ENCODE measurements at regions not wholly inside any gene's neighbourhood (a gene's known extent, or its start where the extent isn't known, plus 50 kb on each side); places are given as distances from the start of the nearest gene placed in this dataset.

DNA sequence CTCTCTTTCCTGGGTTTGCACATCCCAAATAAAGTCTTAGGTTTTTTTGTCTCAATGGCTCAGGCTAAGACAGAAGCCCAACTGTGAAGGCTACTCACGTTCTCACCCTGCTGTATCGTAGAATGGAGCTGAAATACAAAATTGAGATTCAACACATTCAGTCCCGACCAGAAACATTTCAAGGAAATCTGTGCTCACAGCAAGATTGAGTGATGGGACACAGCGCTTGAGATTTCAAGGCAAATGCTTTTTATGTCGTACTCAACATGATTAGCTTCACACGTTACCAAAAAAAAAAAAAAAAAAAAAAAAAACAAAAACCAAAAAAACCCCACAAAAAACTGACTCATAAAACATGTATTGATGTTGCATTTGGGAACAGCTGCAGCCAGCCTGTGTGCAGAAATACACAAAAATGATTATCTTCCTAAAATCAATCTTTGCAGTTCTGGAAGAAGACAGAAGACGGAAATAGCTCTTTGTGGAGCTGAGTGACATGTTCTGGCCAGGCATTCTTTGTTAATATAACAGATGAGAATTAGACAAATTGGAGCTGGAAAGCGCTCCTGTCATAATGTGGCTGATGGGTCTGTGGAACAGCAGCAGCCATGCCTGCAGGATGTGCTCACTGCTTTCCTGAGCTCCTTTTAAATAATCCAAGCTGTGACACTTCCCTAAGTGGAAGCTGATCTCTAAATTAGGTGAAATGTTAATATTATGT lies 453.2 kb downstream of the LPIN1 start:
- DNase-seq (ENCODE audit: low read depth): no peak
- H3K4me3 ChIP-seq (ENCODE audit: low read depth, low read length): no peak overlapping the region
- TF ChIP-seq, protein P1, sequence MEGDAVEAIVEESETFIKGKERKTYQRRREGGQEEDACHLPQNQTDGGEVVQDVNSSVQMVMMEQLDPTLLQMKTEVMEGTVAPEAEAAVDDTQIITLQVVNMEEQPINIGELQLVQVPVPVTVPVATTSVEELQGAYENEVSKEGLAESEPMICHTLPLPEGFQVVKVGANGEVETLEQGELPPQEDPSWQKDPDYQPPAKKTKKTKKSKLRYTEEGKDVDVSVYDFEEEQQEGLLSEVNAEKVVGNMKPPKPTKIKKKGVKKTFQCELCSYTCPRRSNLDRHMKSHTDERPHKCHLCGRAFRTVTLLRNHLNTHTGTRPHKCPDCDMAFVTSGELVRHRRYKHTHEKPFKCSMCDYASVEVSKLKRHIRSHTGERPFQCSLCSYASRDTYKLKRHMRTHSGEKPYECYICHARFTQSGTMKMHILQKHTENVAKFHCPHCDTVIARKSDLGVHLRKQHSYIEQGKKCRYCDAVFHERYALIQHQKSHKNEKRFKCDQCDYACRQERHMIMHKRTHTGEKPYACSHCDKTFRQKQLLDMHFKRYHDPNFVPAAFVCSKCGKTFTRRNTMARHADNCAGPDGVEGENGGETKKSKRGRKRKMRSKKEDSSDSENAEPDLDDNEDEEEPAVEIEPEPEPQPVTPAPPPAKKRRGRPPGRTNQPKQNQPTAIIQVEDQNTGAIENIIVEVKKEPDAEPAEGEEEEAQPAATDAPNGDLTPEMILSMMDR (conservative IDR thresholded peaks at IDR 0.05; ENCODE audit: low read depth, low read length): no peak

DNA sequence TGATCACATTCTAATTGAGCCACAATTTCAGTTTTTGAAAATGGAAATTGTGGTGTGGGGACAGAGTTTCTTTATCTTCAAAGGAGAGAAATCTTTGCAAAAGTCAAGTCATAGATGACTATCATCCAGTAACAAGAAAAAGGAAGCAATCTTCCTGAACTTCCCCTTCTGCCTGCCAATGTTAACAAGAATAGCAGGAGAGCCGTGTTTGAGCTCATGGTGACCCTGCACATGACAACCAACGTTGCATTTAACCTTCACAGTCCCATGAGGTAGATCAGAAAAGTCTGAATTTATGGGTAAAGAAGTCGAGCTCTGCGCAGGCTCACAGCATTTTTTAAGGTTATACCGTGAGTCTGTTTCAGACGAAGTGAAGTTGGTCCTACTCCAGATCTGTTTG lies 454.9 kb downstream of the LPIN1 start:
- TF ChIP-seq, protein P1 (conservative IDR thresholded peaks at IDR 0.05; ENCODE audit: low read depth, low read length): no peak

DNA sequence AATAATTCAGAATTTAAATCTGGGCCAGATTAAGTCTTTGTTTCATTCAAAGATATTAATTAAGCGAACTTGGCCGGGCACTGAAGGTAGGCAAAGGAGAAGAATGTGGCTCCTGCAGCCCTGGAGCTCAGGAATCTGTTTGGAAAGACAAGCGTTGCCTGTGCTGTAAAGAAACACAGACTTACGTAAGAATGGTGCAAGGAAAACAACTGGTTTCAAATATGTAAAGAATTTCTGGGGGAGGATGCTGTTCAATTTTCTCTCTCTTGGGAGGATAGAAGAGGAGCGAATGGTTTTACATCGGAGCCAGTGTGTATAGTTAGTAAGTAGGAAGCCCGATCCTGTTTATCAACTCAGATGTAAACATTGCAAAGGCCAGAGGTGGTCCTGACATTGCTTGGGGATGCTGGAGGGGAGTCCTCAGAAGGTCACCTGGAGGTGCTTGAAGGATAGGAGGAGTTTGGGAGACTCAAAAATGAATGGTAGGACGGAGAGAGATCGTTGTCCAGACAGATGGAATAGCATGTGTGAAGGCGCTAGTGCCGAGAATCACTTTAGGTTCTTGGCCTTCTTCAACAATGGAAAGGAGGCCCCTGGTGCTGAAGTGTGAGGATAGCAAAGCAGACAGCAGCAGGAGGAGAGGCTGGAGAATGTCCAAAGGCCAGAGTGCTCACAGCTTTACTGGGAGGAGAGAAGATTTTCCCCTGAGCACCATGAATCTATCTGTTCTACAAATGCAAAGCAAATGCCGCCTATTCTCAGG lies 456.1 kb downstream of the LPIN1 start:
- H3K4me3 ChIP-seq (ENCODE audit: low read depth, low read length): no peak overlapping the region
- no peak for DNase-seq (ENCODE audit: low read depth)
- TF ChIP-seq, protein P1 (conservative IDR thresholded peaks at IDR 0.05; ENCODE audit: low read depth, low read length): no peak

More for the DNA sequence above, 454.9 kb downstream of the LPIN1 start:
- no peak overlapping the region for H3K4me3 ChIP-seq (ENCODE audit: low read depth, low read length)
- no peak for DNase-seq (ENCODE audit: low read depth)

DNA sequence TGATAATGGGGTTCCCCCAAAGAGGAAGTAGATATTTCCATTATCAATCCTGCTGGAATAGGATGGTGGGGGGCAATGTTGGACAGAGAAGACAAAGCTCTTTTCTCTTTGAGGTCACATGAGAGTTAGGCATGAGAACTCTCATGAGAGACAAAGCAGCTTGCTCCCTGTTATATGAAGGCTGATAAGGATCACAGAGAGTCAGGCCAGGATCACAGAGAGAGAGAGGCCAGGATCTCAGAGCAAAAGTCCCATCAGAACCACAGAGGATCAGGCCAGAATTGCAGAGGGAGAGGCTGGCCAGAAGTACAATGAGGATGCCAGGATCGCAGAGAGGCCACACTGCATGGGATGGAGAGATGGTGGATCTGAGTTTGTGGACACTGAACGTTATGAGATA lies 457.1 kb downstream of the LPIN1 start:
- TF ChIP-seq, protein P1 (conservative IDR thresholded peaks at IDR 0.05; ENCODE audit: low read depth, low read length): no peak
- no peak overlapping the region for H3K4me3 ChIP-seq (ENCODE audit: low read depth, low read length)
- no peak for DNase-seq (ENCODE audit: low read depth)

DNA sequence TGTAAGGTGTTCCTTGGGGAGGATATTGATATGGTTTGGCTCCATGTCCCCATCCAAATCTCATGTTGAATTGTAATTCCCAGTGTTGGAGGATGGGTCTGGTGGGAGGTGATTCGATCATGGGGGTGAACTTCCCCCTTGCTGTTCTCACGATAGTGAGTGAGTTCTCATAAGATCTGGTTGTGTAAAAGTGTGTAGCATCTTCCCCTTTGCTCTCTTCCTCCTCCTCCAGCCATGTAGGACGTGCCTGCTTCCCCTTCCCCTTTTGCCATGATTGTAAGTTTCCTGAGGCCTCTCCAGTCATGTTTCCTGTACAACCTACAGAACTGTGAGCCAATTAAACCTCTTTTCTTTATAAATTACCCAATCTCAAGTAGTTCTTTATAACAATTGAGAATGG lies 458.7 kb downstream of the LPIN1 start:
- H3K4me3 ChIP-seq (ENCODE audit: low read depth, low read length): no peak overlapping the region
- TF ChIP-seq, protein P1 (conservative IDR thresholded peaks at IDR 0.05; ENCODE audit: low read depth, low read length): no peak
- no peak for DNase-seq (ENCODE audit: low read depth)

DNA sequence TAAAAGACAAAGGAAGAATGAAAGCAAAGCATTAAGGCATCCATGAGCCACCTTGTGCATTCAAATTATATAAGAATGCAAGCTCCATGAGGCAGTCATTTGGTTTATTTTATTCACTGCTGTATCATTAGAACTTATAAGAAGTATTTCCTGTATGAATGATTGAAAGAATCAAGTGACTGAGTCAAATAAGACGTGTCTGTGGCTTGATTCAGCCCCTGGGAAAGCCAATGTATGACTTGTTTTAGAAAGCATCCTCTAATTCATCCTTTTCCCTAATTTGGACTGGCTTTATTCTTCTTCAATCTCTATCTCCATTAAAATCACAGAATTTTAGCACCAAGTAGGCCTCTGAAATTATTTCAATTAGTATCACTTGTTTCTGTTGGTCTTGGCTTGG lies 461.1 kb downstream of the LPIN1 start:
- DNase-seq (ENCODE audit: low read depth): no peak

More for the DNA sequence above, 461.1 kb downstream of the LPIN1 start:
- TF ChIP-seq, protein P1 (conservative IDR thresholded peaks at IDR 0.05; ENCODE audit: low read depth, low read length): no peak
- no peak overlapping the region for H3K4me3 ChIP-seq (ENCODE audit: low read depth, low read length)

All from epithelial cell of proximal tubule (primary cell).